OCI-LY3 (cell line): ENCODE measurements at regions not wholly inside any gene's neighbourhood (a gene's known extent, or its start where the extent isn't known, plus 50 kb on each side); places are given as distances from the start of the nearest gene placed in this dataset.

ENCODE experiments used
- H2AFZ ChIP-seq: fragments of 200-600, 300-600 bp; shearing (Covaris generic); 2 replicates; pipeline ENCODE4 v1.6.0; 2014; ENCODE audit warnings: antibody characterized with exemption, low read depth, low read length
- H3K27ac ChIP-seq: fragments of 200-600, 300-600 bp; sonication (generic); 2 replicates; pipeline ENCODE4 v1.5.1; 2014; ENCODE audit warnings: mild to moderate bottlenecking, low read length, moderate library complexity, mixed read lengths
- H3K27me3 ChIP-seq: fragments of 200-600, 300-600 bp; sonication (generic); 2 replicates; pipeline ENCODE4 v1.6.1; 2014; ENCODE audit warnings: low read depth, low read length, mixed read lengths
- H3K36me3 ChIP-seq: fragments of 200-600, 300-600 bp; sonication (generic); replicated peaks from 2 replicates; pipeline ENCODE3; 2014; ENCODE audit warnings: low read depth, low read length, mixed read lengths
- H3K4me1 ChIP-seq: fragments of 300-600, 200-600 bp; sonication (generic); 2 replicates; pipeline ENCODE4 v1.6.1; 2014; ENCODE audit warnings: low read length, mixed read lengths
- H3K4me2 ChIP-seq: fragments of 200-600, 300-600 bp; sonication (generic); 2 replicates; pipeline ENCODE4 v1.6.1; 2014; ENCODE audit warnings: low read length, mixed read lengths
- H3K4me3 ChIP-seq: fragments of 300-600, 200-600 bp; sonication (generic); 2 replicates; pipeline ENCODE4 v1.5.1; 2014; ENCODE audit warnings: antibody characterized with exemption, mild to moderate bottlenecking, low read length, moderate library complexity
- H3K79me2 ChIP-seq: fragments of 300-600, 200-600 bp; shearing (Covaris generic); 2 replicates; pipeline ENCODE4 v1.6.1; 2014; ENCODE audit warnings: mild to moderate bottlenecking, low read length, mixed read lengths
- H3K9ac ChIP-seq: fragments of 300-600, 200-600 bp; shearing (Covaris generic); 2 replicates; pipeline ENCODE4 v1.6.0; 2014; ENCODE audit warnings: mild to moderate bottlenecking, low read length, moderate library complexity
- H3K9me3 ChIP-seq: fragments of 200-600, 300-600 bp; shearing (Covaris generic); 2 replicates; pipeline ENCODE4 v1.6.1; 2014; ENCODE audit warnings: low read length, mixed read lengths; ENCODE audit not compliant: insufficient read depth
- H4K20me1 ChIP-seq: fragments of 200-600, 300-600 bp; sonication (generic); 2 replicates; pipeline ENCODE4 v1.6.1; 2016; ENCODE audit warnings: low read length, mixed read lengths; ENCODE audit not compliant: insufficient read depth
- EZH2phosphoT487 ChIP-seq: fragments of 200-600 bp; shearing (Covaris generic); IDR thresholded peaks from 2 replicates; pipeline ENCODE4 v1.6.1; 2018; ENCODE audit warnings: antibody characterized with exemption, mixed run types, low read depth
- TF ChIP-seq, protein P1 (sequence below): fragments of 200-600, 300-600 bp; sonication (generic); IDR thresholded peaks from 2 replicates; pipeline ENCODE4 v1.5.1; 2014; ENCODE audit warnings: antibody characterized with exemption, low read length, low read depth

DNA sequence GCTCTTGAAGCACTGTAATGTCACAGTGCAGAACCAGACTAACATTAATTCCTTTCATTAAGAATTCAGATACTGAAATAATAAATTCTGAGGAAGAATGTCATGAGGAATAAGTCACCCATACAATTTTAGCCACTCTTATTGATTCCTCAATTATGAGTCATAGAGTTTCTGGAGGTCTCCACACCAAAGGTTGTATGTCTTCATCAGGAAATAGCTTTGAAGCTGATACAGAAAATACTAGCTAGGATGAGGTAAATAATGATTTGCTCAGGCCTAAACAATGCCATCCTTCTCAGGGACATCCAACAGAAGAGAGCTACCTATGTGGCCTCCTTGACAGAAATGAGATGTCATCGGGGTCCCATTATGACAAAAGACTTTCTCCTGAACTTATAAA is 238.8 kb downstream of the OR13H1 start:
- Histone ChIP-seq H3K4me1 (peaks cover 12% of the 10 kb centered on the region), H3K36me3 (no peaks in the 10 kb centered on the region), H3K27ac (no peak overlapping the region), H2AFZ (no peak overlapping the region), H3K9ac (no peak overlapping the region), H4K20me1 (no peaks in the 10 kb centered on the region), H3K79me2 (no peaks in the 10 kb centered on the region), H3K4me2 (no peak overlapping the region), H3K9me3 (no peaks in the 10 kb centered on the region), H3K27me3 (peaks cover 10% of the 10 kb centered on the region), H3K4me3 (no peak overlapping the region)
- TF ChIP-seq, protein P1, sequence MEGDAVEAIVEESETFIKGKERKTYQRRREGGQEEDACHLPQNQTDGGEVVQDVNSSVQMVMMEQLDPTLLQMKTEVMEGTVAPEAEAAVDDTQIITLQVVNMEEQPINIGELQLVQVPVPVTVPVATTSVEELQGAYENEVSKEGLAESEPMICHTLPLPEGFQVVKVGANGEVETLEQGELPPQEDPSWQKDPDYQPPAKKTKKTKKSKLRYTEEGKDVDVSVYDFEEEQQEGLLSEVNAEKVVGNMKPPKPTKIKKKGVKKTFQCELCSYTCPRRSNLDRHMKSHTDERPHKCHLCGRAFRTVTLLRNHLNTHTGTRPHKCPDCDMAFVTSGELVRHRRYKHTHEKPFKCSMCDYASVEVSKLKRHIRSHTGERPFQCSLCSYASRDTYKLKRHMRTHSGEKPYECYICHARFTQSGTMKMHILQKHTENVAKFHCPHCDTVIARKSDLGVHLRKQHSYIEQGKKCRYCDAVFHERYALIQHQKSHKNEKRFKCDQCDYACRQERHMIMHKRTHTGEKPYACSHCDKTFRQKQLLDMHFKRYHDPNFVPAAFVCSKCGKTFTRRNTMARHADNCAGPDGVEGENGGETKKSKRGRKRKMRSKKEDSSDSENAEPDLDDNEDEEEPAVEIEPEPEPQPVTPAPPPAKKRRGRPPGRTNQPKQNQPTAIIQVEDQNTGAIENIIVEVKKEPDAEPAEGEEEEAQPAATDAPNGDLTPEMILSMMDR = no peak
- no peak for TF ChIP-seq EZH2phosphoT487

DNA sequence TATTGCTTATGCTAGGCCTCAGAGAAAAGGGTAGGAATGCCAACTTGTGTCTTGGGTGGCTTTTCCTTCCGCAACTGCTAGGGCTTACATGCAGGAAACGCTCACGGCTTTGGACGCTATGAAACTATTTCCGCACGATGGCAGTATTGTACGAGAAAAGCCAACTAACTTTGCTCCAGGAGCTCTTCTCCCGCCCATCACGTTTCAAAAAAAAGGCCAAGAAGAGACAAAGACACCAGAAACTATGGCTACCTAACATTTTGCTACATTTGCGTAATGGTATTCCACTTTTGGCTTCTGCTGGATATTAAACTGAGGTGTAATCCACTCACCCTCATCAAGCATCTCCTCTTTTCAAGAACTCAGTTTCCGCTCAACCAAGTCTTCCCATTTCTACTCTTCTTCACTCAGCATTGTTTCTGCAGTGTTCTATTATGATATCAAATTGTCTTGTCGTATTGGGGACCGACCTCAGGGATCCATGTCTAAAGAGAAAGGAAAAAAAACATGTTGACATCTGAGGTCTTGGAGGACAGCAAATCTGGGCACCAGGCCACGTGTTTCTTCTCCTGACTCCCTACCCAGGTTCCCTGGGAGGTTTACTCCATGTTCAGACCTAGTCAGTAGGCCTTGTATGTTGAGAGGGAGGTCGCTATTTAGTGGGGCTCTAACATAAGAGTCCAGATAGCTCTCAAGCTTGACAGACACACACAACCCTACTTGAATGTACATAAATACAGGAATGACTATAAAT is 239.4 kb upstream of the STK26 start:
- Histone ChIP-seq H3K27me3 (peaks cover 21% of the 10 kb centered on the region), H3K4me3 (peak overlapping the region; percentile 64), H3K36me3 (no peaks in the 10 kb centered on the region), H3K9me3 (no peaks in the 10 kb centered on the region), H3K9ac (peak overlapping the region; percentile 19; the same call in 1 of the 2 replicates), H4K20me1 (no peaks in the 10 kb centered on the region), H3K4me2 (peak overlapping the region; percentile 82), H3K4me1 (peaks cover 23% of the 10 kb centered on the region), H3K27ac (no peak overlapping the region), H3K79me2 (no peaks in the 10 kb centered on the region), H2AFZ (0 out of 2 replicates have a peak overlapping the region, but pooled peaks have one; percentile 55)
- TF ChIP-seq, protein P1 = peak; percentile 61
- TF ChIP-seq EZH2phosphoT487 = no peak

DNA sequence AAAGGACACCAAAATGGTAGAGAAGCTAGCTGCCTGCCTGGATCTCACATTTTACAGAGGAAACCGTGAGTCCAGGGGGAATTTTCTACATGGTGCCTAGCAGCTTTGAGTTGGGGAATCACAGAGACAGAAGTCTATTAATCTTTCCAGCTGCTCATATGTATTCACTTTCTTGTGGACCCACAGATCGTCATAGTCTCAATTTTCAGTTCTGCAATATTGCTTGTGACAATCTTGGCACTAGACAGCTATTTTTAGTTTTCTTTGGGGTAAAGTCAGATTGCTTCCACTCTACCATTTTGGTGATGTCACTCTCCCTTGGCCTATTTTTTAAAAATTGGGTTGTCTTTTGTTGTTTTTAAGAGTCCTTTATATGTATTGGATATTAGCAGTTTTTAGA is 233.4 kb upstream of the STK26 start:
- no peaks in the 10 kb centered on the region for H3K36me3 ChIP-seq
- H2AFZ ChIP-seq = no peak overlapping the region
- H3K27ac ChIP-seq = no peak overlapping the region
- H3K4me1 ChIP-seq = peaks cover 51% of the 10 kb centered on the region
- peak overlapping the region; percentile 66 for H3K4me3 ChIP-seq
- peaks cover 22% of the 10 kb centered on the region for H3K27me3 ChIP-seq
- no peaks in the 10 kb centered on the region for H3K79me2 ChIP-seq
- H3K4me2 ChIP-seq = peak overlapping the region; percentile 95
- no peak overlapping the region for H3K9ac ChIP-seq
- no peaks in the 10 kb centered on the region for H3K9me3 ChIP-seq
- H4K20me1 ChIP-seq = no peaks in the 10 kb centered on the region
- TF ChIP-seq EZH2phosphoT487 = no peak
- TF ChIP-seq, protein P1 = no peak

DNA sequence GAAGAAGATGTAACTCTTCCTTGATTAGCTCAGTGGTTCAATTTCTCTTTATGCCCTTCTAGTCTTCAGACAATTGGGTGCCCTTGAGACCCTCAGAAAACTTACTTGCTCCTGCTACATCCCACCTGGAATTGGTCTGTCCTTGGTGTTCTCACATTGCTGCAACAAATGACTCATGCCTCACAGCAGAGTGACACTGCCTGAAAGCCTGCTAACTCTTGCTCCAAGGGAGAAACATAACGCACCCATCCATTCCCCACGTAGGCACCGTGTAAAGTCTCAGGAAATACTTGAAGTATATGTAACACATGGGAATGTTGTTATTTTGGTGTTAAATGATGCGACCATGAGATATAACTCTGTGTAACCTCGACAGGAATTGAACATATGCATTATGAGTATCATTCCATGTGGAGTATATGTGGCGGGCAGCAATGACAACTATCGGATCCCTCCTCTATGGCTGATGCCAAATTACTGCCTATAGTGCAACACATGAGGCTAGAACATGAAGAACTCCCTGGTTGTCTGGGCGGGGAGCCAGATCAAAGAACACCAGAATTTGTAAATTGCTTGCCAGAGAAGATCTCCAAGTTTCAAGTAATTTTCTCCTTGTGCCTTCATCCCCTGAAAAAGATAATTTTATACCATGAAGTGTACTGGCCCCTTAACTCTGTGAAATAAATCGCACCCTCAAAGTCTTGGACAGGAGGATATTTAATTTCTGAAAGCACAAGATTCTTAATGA is 231.3 kb upstream of the STK26 start:
- H3K4me1 ChIP-seq = peaks cover 51% of the 10 kb centered on the region
- peaks cover 20% of the 10 kb centered on the region for H3K27me3 ChIP-seq
- peak overlapping the region; percentile 67 for H3K9ac ChIP-seq
- no peaks in the 10 kb centered on the region for H3K9me3 ChIP-seq
- no peak for TF ChIP-seq EZH2phosphoT487
- TF ChIP-seq, protein P1 = no peak
- H2AFZ ChIP-seq = peak overlapping the region; percentile 88
- H3K4me3 ChIP-seq = peak overlapping the region; percentile 87
- H3K4me2 ChIP-seq = peak overlapping the region; percentile 98
- no peaks in the 10 kb centered on the region for H3K36me3 ChIP-seq
- H3K79me2 ChIP-seq = no peaks in the 10 kb centered on the region
- no peaks in the 10 kb centered on the region for H4K20me1 ChIP-seq
- peak overlapping the region; percentile 50 for H3K27ac ChIP-seq
